Endothelial cell of umbilical vein (primary cell): ENCODE measurements at regions not wholly inside any gene's neighbourhood (a gene's known extent, or its start where the extent isn't known, plus 50 kb on each side); places are given as distances from the start of the nearest gene placed in this dataset.

Experiments
- BruUV-seq: library from RNA; stranded (reverse); fragments of 400-500 nt; replicated peaks from 2 replicates; lab custom pipeline; 2021; lab: Mats Ljungman, UMichigan
- CTCF ChIA-PET: fragments of 300-600, 350-600 bp; sonication (Branson Sonifier 250); formaldehyde crosslinking; loops from one replicate; lab custom pipeline; 2021; ENCODE audit warnings: antibody characterized with exemption, inconsistent platforms; lab: Charles Lee
- POLR2A ChIA-PET: fragments of 300-600, 350-600 bp; sonication (Branson Sonifier 250); formaldehyde crosslinking; loops from one replicate; lab custom pipeline; 2021; ENCODE audit warnings: antibody characterized with exemption, inconsistent platforms; lab: Charles Lee
- DNase-seq: peaks from one replicate; pipeline ENCODE4 v3.0.0-alpha.2; 2011; ENCODE audit warnings: low read depth, low spot score
- FAIRE-seq: peaks from 2 replicates; lab custom pipeline; 2011; peaks lifted over from hg19 to GRCh38; lab: Jason Lieb, UNC
- H2AFZ ChIP-seq: 2 replicates; pipeline ENCODE4 v1.6.0; 2012; ENCODE audit warnings: low read depth, low read length, control low read depth, inconsistent platforms
- H3K27ac ChIP-seq: 2 replicates; pipeline ENCODE4 v1.5.1; 2011; ENCODE audit warnings: low read depth, mild to moderate bottlenecking, control low read depth, low read length, moderate library complexity; ENCODE audit not compliant: insufficient read depth
- H3K27me3 ChIP-seq, 2 experiments: 2 replicates each; pipeline versions ENCODE4 v1.6.0 to v1.6.1; 2011; ENCODE audit warnings: low read length in 2 of 2, mixed read lengths in 1 of 2; ENCODE audit not compliant: control insufficient read depth in 2 of 2, insufficient read depth in 2 of 2
- H3K36me3 ChIP-seq, 2 experiments: 2 replicates in 1 of 2; 3 replicates in 1 of 2; pipeline ENCODE4 v1.5.1; 2011; ENCODE audit warnings: low read length in 2 of 2, mild to moderate bottlenecking in 1 of 2, moderate library complexity in 1 of 2; ENCODE audit not compliant: control insufficient read depth in 2 of 2, insufficient read depth in 2 of 2; ENCODE audit errors: extremely low read depth in 1 of 2
- H3K4me1 ChIP-seq: 3 replicates; pipeline ENCODE4 v1.5.1; 2011; ENCODE audit warnings: mild to moderate bottlenecking, low read length; ENCODE audit not compliant: control insufficient read depth, insufficient read depth; ENCODE audit errors: extremely low read depth
- H3K4me2 ChIP-seq: 2 replicates; pipeline ENCODE4 v1.6.1; 2011; ENCODE audit warnings: low read length, control low read depth, mixed read lengths; ENCODE audit not compliant: insufficient read depth
- H3K4me3 ChIP-seq, 3 experiments: fragments of 200-600 bp in 1 of 3; sonication (generic), shearing (Covaris generic) in 1 of 3; replicated peaks in 1 of 3; 2 replicates each; pipeline ENCODE4 v1.5.1; 2011 to 2016; ENCODE audit warnings: control low read depth in 3 of 3, low read length in 3 of 3, mild to moderate bottlenecking in 2 of 3, inconsistent platforms in 1 of 3, low read depth in 1 of 3, moderate library complexity in 1 of 3; ENCODE audit not compliant: insufficient read depth in 1 of 3
- H3K79me2 ChIP-seq: 2 replicates; pipeline ENCODE4 v1.6.0; 2012; ENCODE audit warnings: low read length, inconsistent platforms; ENCODE audit not compliant: control insufficient read depth, insufficient read depth
- H3K9ac ChIP-seq: replicated peaks from 2 replicates; pipeline ENCODE3; 2011; ENCODE audit warnings: low read length, control low read depth; ENCODE audit not compliant: insufficient read depth; ENCODE audit errors: extremely low read depth
- H3K9me1 ChIP-seq: replicated peaks from 3 replicates; pipeline ENCODE4 v1.6.0; 2011; ENCODE audit warnings: mild to moderate bottlenecking, low read length; ENCODE audit not compliant: control insufficient read depth, insufficient read depth; ENCODE audit errors: extremely low read depth
- H3K9me3 ChIP-seq: replicated peaks from 2 replicates; pipeline ENCODE4 v1.5.1; 2012; ENCODE audit warnings: low read length, inconsistent platforms; ENCODE audit not compliant: control insufficient read depth, insufficient read depth
- H4K20me1 ChIP-seq: replicated peaks from 2 replicates; pipeline ENCODE3; 2011; ENCODE audit warnings: mild to moderate bottlenecking, low read length; ENCODE audit not compliant: control insufficient read depth, insufficient read depth; ENCODE audit errors: extremely low read depth
- EZH2 ChIP-seq: IDR thresholded peaks from 2 replicates; pipeline ENCODE4 v1.6.1; 2012; ENCODE audit warnings: borderline replicate concordance, low read depth, mild to moderate bottlenecking, moderate library complexity, low read length, inconsistent platforms; ENCODE audit not compliant: severe bottlenecking
- GATA2 ChIP-seq: IDR thresholded peaks from 2 replicates; pipeline ENCODE4 v1.7.0; 2011; ENCODE audit warnings: low read depth, mild to moderate bottlenecking, moderate library complexity, mixed read lengths, low read length; ENCODE audit not compliant: insufficient read length, insufficient read depth
- JUN ChIP-seq: IDR thresholded peaks from 2 replicates; pipeline ENCODE4 v1.6.1; 2011; ENCODE audit warnings: borderline replicate concordance, low read depth; ENCODE audit not compliant: insufficient read length, insufficient read depth
- MAX ChIP-seq: IDR thresholded peaks from 2 replicates; pipeline ENCODE4 v1.6.1; 2011; ENCODE audit not compliant: insufficient read depth, insufficient read length
- dilution Hi-C: fragments of 300-500 bp; cut with MboI; formaldehyde crosslinking; loops from one replicate; pipeline ENCODE4 v1.15.0; 2019; ENCODE audit warnings: low sequenced_read_pairs; ENCODE audit not compliant: extremely low pct_ligation_motif_present
- intact Hi-C: fragments of 100-400 bp; cut with micrococcal nuclease; formaldehyde crosslinking; loops from one replicate; pipeline ENCODE4 v1.10.0; 2022

- dilution Hi-C loops, result no loop called here
- Histone ChIP-seq H3K27ac (no peak overlapping the region), H3K9me3 (no peaks in the 10 kb centered on the region), H3K9me1 (no peaks in the 10 kb centered on the region), H3K4me1 (peaks cover 14% of the 10 kb centered on the region), H3K4me3 (no peak overlapping the region), H3K79me2 (no peaks in the 10 kb centered on the region), H4K20me1 (no peaks in the 10 kb centered on the region), H3K4me2 (no peak overlapping the region), H2AFZ (no peak overlapping the region), H3K36me3 (no peaks in the 10 kb centered on the region), H3K9ac (no peak overlapping the region), H3K27me3 (peaks cover 6 to 10% of the 10 kb centered on the region in 2 experiments)
- no peak for TF ChIP-seq GATA2
- ChIA-PET CTCF (interaction anchor here (0.5 to 4.2 kb wide), 9 partner anchors 9 to 1024 kb away, joined by 3 to 35 read pairs (median 4); no protein-coding TSS in a partner anchor), POLR2A (interaction anchor here (0.9 to 1.4 kb wide), 2 partner anchors 61 to 81 kb away, joined by 3 read pairs; partner anchors contain the start of gene SUB1)
- DNase-seq (no peak), FAIRE-seq (no peak)
- no TSS peak for BruUV-seq
- intact Hi-C loops, result no loop called here
These were observed 59.9 kb upstream of the ZFR start for GRCh38 chr5:32504329-32504988.

GRCh38 chr5:32503261-32503660 lies 58.7 kb upstream of the ZFR start:
- H3K36me3 ChIP-seq, result no peaks in the 10 kb centered on the region
- H3K27ac ChIP-seq, result no peak overlapping the region
- no peaks in the 10 kb centered on the region for H3K9me1 ChIP-seq
- H3K4me3 ChIP-seq, result no peak overlapping the region
- no peak overlapping the region for H3K9ac ChIP-seq
- POLR2A ChIA-PET, result no interaction called here
- TF ChIP-seq EZH2 (no peak), GATA2 (no peak), MAX (no peak), JUN (no peak)
- no peaks in the 10 kb centered on the region for H3K79me2 ChIP-seq
- dilution Hi-C loops (no loop called here), intact Hi-C loops (no loop called here)
- FAIRE-seq, result no peak
- CTCF ChIA-PET, result interaction anchor here (4.2 kb wide), 1 partner anchor 87 kb away, joined by 35 read pairs; no protein-coding TSS in a partner anchor
- no TSS peak for BruUV-seq
- peaks cover 14% of the 10 kb centered on the region for H3K4me1 ChIP-seq
- H3K27me3 ChIP-seq, result peaks cover 3 to 10% of the 10 kb centered on the region in 2 experiments
- no peaks in the 10 kb centered on the region for H4K20me1 ChIP-seq
- no peaks in the 10 kb centered on the region for H3K9me3 ChIP-seq
- DNase-seq, result no peak
- no peak overlapping the region for H3K4me2 ChIP-seq
- no peak overlapping the region for H2AFZ ChIP-seq
